ENCODE measurements at regions not wholly inside any gene's neighbourhood (a gene's known extent, or its start where the extent isn't known, plus 50 kb on each side); places are given as distances from the start of the nearest gene placed in this dataset.
"Not testable (repeated sequence)": the region's sequence is repeated elsewhere in the genome, so short reads cannot be mapped to it uniquely, and the experiment has no call there.

- H3K4me3 ChIP-seq, result no peak overlapping the region
- DNase-seq (ENCODE audit: low spot score), result no peak
- no peaks in the 10 kb centered on the region for H3K27me3 ChIP-seq
- H3K36me3 ChIP-seq, result no peaks in the 10 kb centered on the region
- no peaks in the 10 kb centered on the region for H3K4me1 ChIP-seq
- no peak overlapping the region for H3K27ac ChIP-seq
- no peak for TF ChIP-seq CTCF (IDR thresholded peaks at IDR 0.05)
- no peaks in the 10 kb centered on the region for H3K9me3 ChIP-seq
Measured at GRCh38 chr14:58992935-58993334, 195.5 kb upstream of the DAAM1 start.

GRCh38 chr14:58994130-58994529 is 194.3 kb upstream of the DAAM1 start:
- Histone ChIP-seq H3K27me3 (no peaks in the 10 kb centered on the region), H3K36me3 (no peaks in the 10 kb centered on the region), H3K4me3 (no peak overlapping the region), H3K4me1 (no peaks in the 10 kb centered on the region), H3K27ac (no peak overlapping the region), H3K9me3 (no peaks in the 10 kb centered on the region)
- no peak for TF ChIP-seq CTCF (IDR thresholded peaks at IDR 0.05)
- no peak for DNase-seq (ENCODE audit: low spot score)

DNA sequence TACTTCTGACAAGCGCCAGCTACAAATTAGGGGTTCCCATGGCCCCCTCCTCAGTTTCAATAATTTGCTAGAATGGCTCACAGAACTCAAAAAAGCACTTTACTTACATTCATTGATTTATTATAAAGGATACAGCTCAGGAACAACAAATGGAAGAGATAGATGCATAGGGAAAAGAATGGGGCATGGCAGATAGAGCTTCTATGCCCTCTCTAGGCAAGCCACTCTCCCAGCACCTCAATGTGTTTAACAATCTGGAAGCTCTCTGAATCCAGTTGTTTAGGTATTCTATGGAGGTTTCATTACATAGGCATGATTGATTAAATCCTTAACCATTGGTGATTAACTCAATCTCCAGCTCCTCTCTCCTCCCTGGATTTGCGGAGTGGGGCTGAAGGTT is 184.5 kb upstream of the DAAM1 start:
- H3K27ac ChIP-seq, result no peak overlapping the region
- no peak for DNase-seq (ENCODE audit: low spot score)
- H3K4me3 ChIP-seq, result no peak overlapping the region
- peak in 1 of 2 donors; percentile 36 for TF ChIP-seq CTCF (IDR thresholded peaks at IDR 0.05)
- no peaks in the 10 kb centered on the region for H3K36me3 ChIP-seq
- H3K27me3 ChIP-seq, result no peaks in the 10 kb centered on the region
- H3K9me3 ChIP-seq, result no peaks in the 10 kb centered on the region
- H3K4me1 ChIP-seq, result no peaks in the 10 kb centered on the region

DNA sequence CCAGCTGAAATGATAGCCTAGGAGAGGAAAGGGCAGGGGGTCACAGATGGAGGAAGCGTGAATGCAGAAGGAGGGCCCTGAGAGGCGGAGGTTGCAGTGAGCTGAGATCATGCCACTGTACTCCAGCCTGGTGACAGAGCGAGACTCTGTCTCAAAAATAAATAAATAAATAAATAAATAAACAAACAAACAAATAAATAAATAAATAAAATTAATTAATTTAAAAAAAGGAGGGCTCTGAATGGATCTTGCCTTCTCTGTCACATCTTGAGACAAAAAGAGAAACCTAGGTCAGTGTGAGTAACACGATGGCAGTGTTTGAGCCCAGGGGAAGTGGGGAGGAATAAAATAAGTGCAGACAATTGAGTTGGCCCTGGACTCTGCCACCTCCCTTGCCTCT is 182.3 kb upstream of the DAAM1 start:
- not testable (repeated sequence) for DNase-seq (ENCODE audit: low spot score)

DNA sequence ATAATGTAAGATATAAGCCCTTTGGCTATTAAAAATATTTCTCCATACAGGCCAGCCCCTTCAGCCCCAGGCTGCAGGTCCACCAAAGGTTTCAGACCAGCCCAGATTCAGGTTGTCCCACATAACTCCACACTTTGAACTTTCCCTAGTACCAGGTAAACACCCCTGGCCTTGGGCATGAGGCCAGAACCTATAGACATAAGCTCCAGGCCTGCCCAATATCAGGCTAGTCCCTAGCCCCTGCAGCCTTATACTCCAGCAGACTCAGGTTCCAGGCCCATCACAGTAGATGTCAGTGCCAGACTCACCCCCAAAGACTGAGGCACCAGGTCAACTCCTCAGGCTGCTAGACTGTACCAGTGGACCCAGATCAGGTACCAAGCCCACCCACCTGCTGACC is 178.5 kb upstream of the DAAM1 start:
- Histone ChIP-seq H3K27me3 (no peaks in the 10 kb centered on the region), H3K9me3 (peaks cover 0 to 27% of the 10 kb centered on the region in 2 donors), H3K27ac (no peak overlapping the region), H3K4me1 (no peaks in the 10 kb centered on the region), H3K36me3 (no peaks in the 10 kb centered on the region), H3K4me3 (no peak overlapping the region)
- TF ChIP-seq CTCF (IDR thresholded peaks at IDR 0.05), result no peak
- no peak for DNase-seq (ENCODE audit: low spot score)

More for the DNA sequence above, 182.3 kb upstream of the DAAM1 start:
- not testable (repeated sequence) for H3K4me1 ChIP-seq, H3K4me3 ChIP-seq, H3K9me3 ChIP-seq, H3K36me3 ChIP-seq, H3K27ac ChIP-seq, H3K27me3 ChIP-seq

DNA sequence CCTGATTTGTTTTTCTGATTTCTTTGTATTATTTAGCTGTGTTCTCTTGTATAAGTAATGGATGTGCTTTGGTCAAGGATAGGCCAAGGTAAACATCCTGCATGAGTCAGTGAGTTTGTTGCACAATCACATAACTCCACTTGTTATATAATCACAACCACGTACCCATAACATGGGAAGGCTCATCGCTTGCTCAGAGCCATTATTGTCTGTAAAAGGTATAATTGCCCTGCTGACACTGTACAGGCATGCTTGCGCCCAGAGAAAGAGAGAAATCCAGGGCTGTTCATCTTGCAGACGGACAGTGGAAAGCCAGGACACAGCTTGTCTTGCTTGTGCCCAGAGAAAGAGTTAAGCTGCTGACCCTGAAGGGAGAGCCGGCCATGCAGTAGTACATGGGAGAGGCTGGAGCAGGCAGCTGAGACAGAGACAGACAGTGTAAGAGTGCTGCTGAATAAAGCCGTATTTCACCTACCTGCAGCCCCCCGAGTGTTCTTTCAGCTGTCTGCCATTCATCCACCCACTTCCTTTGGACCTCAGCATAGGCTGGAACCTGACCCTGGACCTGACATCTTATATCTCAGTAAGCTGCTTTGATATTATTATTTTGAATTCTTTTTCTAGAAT is 174.7 kb upstream of the DAAM1 start:
- no peak overlapping the region for H3K4me3 ChIP-seq
- H3K36me3 ChIP-seq, result no peaks in the 10 kb centered on the region
- no peaks in the 10 kb centered on the region for H3K27me3 ChIP-seq
- TF ChIP-seq CTCF (IDR thresholded peaks at IDR 0.05), result no peak
- H3K9me3 ChIP-seq, result peaks cover 0 to 27% of the 10 kb centered on the region in 2 donors
- no peak for DNase-seq (ENCODE audit: low spot score)
- H3K4me1 ChIP-seq, result no peaks in the 10 kb centered on the region
- H3K27ac ChIP-seq, result no peak overlapping the region

Data from right atrium auricular region (tissue), 2 donors.